Right atrium auricular region (tissue), 2 donors: ENCODE measurements at regions not wholly inside any gene's neighbourhood (a gene's known extent, or its start where the extent isn't known, plus 50 kb on each side); places are given as distances from the start of the nearest gene placed in this dataset.

Experiments used
- DNase-seq: peaks from one replicate; pipeline ENCODE4 v3.0.0-alpha.2; 2019; ENCODE audit warnings: low spot score
- H3K27ac ChIP-seq, 2 donors: fragments of 200-600 bp; sonication (generic); 1 replicate in 1 of 2; 2 replicates in 1 of 2; pipeline ENCODE4 v1.5.1; 2016 to 2019
- H3K27me3 ChIP-seq, 2 donors: fragments of 200-600 bp; sonication (generic); one replicate each; pipeline versions ENCODE4 v1.5.1 to v1.6.0; 2017 to 2019
- H3K36me3 ChIP-seq: fragments of 200-600 bp; sonication (generic); one replicate; pipeline ENCODE4 v1.5.1; 2016
- H3K4me1 ChIP-seq, 2 donors: fragments of 200-600 bp; sonication (generic); one replicate each; pipeline versions ENCODE4 v1.5.1 to v1.6.0; 2017 to 2019
- H3K4me3 ChIP-seq, 2 donors: fragments of 200-600 bp; sonication (generic); 1 replicate in 1 of 2; 2 replicates in 1 of 2; pipeline ENCODE4 v1.5.1; 2017 to 2019; ENCODE audit warnings: mild to moderate bottlenecking in 1 of 2, moderate library complexity in 1 of 2
- H3K9me3 ChIP-seq, 2 donors: fragments of 200-600 bp; sonication (generic); one replicate each; pipeline ENCODE4 v1.5.1; 2019
- TF ChIP-seq, protein P1 (sequence below), 2 donors: fragments of 200-600 bp; sonication (generic); IDR thresholded peaks; one replicate each; pipeline ENCODE4 v1.5.1; 2019; ENCODE audit warnings: antibody characterized with exemption in 2 of 2

GRCh38 chr19:27758626-27759505, 1454.1 kb downstream of the UQCRFS1 start:
- no peaks in the 10 kb centered on the region for H3K9me3 ChIP-seq
- DNase-seq: no peak
- TF ChIP-seq, protein P1, sequence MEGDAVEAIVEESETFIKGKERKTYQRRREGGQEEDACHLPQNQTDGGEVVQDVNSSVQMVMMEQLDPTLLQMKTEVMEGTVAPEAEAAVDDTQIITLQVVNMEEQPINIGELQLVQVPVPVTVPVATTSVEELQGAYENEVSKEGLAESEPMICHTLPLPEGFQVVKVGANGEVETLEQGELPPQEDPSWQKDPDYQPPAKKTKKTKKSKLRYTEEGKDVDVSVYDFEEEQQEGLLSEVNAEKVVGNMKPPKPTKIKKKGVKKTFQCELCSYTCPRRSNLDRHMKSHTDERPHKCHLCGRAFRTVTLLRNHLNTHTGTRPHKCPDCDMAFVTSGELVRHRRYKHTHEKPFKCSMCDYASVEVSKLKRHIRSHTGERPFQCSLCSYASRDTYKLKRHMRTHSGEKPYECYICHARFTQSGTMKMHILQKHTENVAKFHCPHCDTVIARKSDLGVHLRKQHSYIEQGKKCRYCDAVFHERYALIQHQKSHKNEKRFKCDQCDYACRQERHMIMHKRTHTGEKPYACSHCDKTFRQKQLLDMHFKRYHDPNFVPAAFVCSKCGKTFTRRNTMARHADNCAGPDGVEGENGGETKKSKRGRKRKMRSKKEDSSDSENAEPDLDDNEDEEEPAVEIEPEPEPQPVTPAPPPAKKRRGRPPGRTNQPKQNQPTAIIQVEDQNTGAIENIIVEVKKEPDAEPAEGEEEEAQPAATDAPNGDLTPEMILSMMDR (IDR thresholded peaks at IDR 0.05): no peak
- H3K27me3 ChIP-seq: no peaks in the 10 kb centered on the region
- H3K4me3 ChIP-seq: no peak overlapping the region
- no peak overlapping the region for H3K27ac ChIP-seq
- no peaks in the 10 kb centered on the region for H3K36me3 ChIP-seq
- peaks cover 0 to 16% of the 10 kb centered on the region in 2 donors for H3K4me1 ChIP-seq

GRCh38 chr19:27754700-27755099, 1458.3 kb downstream of the UQCRFS1 start:
- TF ChIP-seq, protein P1 (IDR thresholded peaks at IDR 0.05): no peak
- Histone ChIP-seq H3K4me1 (peaks cover 0 to 14% of the 10 kb centered on the region in 2 donors), H3K9me3 (no peaks in the 10 kb centered on the region), H3K4me3 (no peak overlapping the region), H3K36me3 (no peaks in the 10 kb centered on the region), H3K27ac (no peak overlapping the region), H3K27me3 (no peaks in the 10 kb centered on the region)
- DNase-seq: no peak

GRCh38 chr19:27753622-27754021, 1459.3 kb downstream of the UQCRFS1 start:
- H3K27me3 ChIP-seq: no peaks in the 10 kb centered on the region

GRCh38 chr19:27752530-27753184, 1460.3 kb downstream of the UQCRFS1 start:
- Histone ChIP-seq H3K36me3 (no peaks in the 10 kb centered on the region), H3K27me3 (no peaks in the 10 kb centered on the region), H3K4me1 (no peaks in the 10 kb centered on the region), H3K4me3 (no peak overlapping the region), H3K27ac (no peak overlapping the region), H3K9me3 (no peaks in the 10 kb centered on the region)
- DNase-seq: no peak
- TF ChIP-seq, protein P1 (IDR thresholded peaks at IDR 0.05): no peak

More at GRCh38 chr19:27753622-27754021, 1459.3 kb downstream of the UQCRFS1 start:
- Histone ChIP-seq H3K27ac (no peak overlapping the region), H3K4me1 (peaks cover 0 to 3% of the 10 kb centered on the region in 2 donors), H3K9me3 (no peaks in the 10 kb centered on the region), H3K36me3 (no peaks in the 10 kb centered on the region), H3K4me3 (no peak overlapping the region)
- TF ChIP-seq, protein P1 (IDR thresholded peaks at IDR 0.05): no peak
- DNase-seq: no peak

GRCh38 chr19:27751044-27751391, 1461.9 kb downstream of the UQCRFS1 start:
- no peak for DNase-seq
- TF ChIP-seq, protein P1 (IDR thresholded peaks at IDR 0.05): no peak
- Histone ChIP-seq H3K36me3 (no peaks in the 10 kb centered on the region), H3K9me3 (no peaks in the 10 kb centered on the region), H3K27me3 (no peaks in the 10 kb centered on the region), H3K4me3 (no peak overlapping the region), H3K27ac (no peak overlapping the region), H3K4me1 (peaks cover 0 to 11% of the 10 kb centered on the region in 2 donors)
